Progenitor cell of endocrine pancreas (in vitro differentiated cells): ENCODE measurements at regions not wholly inside any gene's neighbourhood (a gene's known extent, or its start where the extent isn't known, plus 50 kb on each side); places are given as distances from the start of the nearest gene placed in this dataset.

Experiments used
- DNase-seq: peaks from one replicate; pipeline ENCODE4 v3.0.0; 2021; ENCODE audit warnings: low spot score; ENCODE audit not compliant: unreplicated experiment
- H3K27ac Mint-ChIP-seq: 2 replicates; pipeline ENCODE4 v1.8.0; 2021; ENCODE audit warnings: mild to moderate bottlenecking, moderate library complexity, mixed read lengths
- H3K27me3 Mint-ChIP-seq: 2 replicates; pipeline ENCODE4 v1.8.0; 2021; ENCODE audit warnings: mixed read lengths
- H3K36me3 Mint-ChIP-seq: 2 replicates; pipeline ENCODE4 v1.8.0; 2022; ENCODE audit warnings: mixed read lengths; ENCODE audit not compliant: insufficient read depth
- H3K4me1 Mint-ChIP-seq: 2 replicates; pipeline ENCODE4 v1.8.0; 2021; ENCODE audit warnings: low read depth, mixed read lengths
- H3K4me3 Mint-ChIP-seq: 2 replicates; pipeline ENCODE4 v1.8.0; 2021; ENCODE audit warnings: low read depth, mild to moderate bottlenecking, moderate library complexity, mixed read lengths
- H3K9me3 Mint-ChIP-seq: 2 replicates; pipeline ENCODE4 v1.8.0; 2021; ENCODE audit warnings: low read depth, mixed read lengths
- TF ChIP-seq, protein P1 (sequence below): fragments of 200-600 bp; sonication (generic); IDR thresholded peaks from one replicate; pipeline ENCODE4 v1.5.0; 2021; ENCODE audit warnings: antibody characterized with exemption, mild to moderate bottlenecking; ENCODE audit not compliant: unreplicated experiment

GRCh38 chr9:30915451-30915850 is 1469.0 kb upstream of the ACO1 start:
- H3K4me3 Mint-ChIP-seq = no peak overlapping the region
- peaks cover 6% of the 10 kb centered on the region for H3K4me1 Mint-ChIP-seq
- H3K27ac Mint-ChIP-seq = no peak overlapping the region
- TF ChIP-seq, protein P1, sequence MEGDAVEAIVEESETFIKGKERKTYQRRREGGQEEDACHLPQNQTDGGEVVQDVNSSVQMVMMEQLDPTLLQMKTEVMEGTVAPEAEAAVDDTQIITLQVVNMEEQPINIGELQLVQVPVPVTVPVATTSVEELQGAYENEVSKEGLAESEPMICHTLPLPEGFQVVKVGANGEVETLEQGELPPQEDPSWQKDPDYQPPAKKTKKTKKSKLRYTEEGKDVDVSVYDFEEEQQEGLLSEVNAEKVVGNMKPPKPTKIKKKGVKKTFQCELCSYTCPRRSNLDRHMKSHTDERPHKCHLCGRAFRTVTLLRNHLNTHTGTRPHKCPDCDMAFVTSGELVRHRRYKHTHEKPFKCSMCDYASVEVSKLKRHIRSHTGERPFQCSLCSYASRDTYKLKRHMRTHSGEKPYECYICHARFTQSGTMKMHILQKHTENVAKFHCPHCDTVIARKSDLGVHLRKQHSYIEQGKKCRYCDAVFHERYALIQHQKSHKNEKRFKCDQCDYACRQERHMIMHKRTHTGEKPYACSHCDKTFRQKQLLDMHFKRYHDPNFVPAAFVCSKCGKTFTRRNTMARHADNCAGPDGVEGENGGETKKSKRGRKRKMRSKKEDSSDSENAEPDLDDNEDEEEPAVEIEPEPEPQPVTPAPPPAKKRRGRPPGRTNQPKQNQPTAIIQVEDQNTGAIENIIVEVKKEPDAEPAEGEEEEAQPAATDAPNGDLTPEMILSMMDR = no peak
- DNase-seq = no peak
- no peaks in the 10 kb centered on the region for H3K9me3 Mint-ChIP-seq
- H3K27me3 Mint-ChIP-seq = no peaks in the 10 kb centered on the region
- no peaks in the 10 kb centered on the region for H3K36me3 Mint-ChIP-seq

DNA sequence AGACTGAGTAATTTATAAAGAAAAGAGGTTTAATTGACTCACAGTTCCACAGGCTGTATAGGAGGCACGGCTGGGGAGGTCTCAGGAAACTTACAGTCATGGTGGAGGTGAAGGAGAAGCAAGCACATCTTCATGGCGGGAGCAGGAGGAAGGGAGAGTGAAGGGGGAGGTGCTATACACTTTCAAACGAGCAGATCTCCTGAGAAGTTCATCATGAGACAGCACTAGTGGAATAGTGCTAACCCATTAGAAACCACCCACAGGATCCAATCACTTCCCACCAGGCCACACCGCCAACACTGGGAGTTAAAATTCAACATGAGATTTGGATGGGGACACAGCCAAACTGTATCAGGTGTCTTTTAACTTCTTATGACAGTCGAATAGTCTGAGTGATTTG is 1459.3 kb upstream of the ACO1 start:
- H3K4me3 Mint-ChIP-seq = no peak overlapping the region
- no peak overlapping the region for H3K27ac Mint-ChIP-seq
- DNase-seq = no peak
- H3K27me3 Mint-ChIP-seq = no peaks in the 10 kb centered on the region
- H3K36me3 Mint-ChIP-seq = no peaks in the 10 kb centered on the region
- peaks cover 9% of the 10 kb centered on the region for H3K4me1 Mint-ChIP-seq
- TF ChIP-seq, protein P1 = no peak
- no peaks in the 10 kb centered on the region for H3K9me3 Mint-ChIP-seq

GRCh38 chr9:30925635-30926034 is 1458.8 kb upstream of the ACO1 start:
- Mint-ChIP-seq H3K4me3 (no peak overlapping the region), H3K4me1 (peaks cover 9% of the 10 kb centered on the region), H3K27ac (no peak overlapping the region), H3K27me3 (no peaks in the 10 kb centered on the region), H3K9me3 (no peaks in the 10 kb centered on the region), H3K36me3 (no peaks in the 10 kb centered on the region)
- DNase-seq = no peak
- TF ChIP-seq, protein P1 = no peak

- Mint-ChIP-seq H3K4me3 (no peak overlapping the region), H3K9me3 (no peaks in the 10 kb centered on the region), H3K4me1 (peaks cover 9% of the 10 kb centered on the region), H3K36me3 (no peaks in the 10 kb centered on the region), H3K27me3 (no peaks in the 10 kb centered on the region), H3K27ac (no peak overlapping the region)
- no peak for DNase-seq
- TF ChIP-seq, protein P1 = no peak
These were observed 1456.4 kb upstream of the ACO1 start for GRCh38 chr9:30928045-30928444.

GRCh38 chr9:30932226-30932625 is 1452.2 kb upstream of the ACO1 start:
- TF ChIP-seq, protein P1 = no peak
- H3K4me3 Mint-ChIP-seq = no peak overlapping the region
- DNase-seq = no peak
- H3K27ac Mint-ChIP-seq = no peak overlapping the region
- no peaks in the 10 kb centered on the region for H3K36me3 Mint-ChIP-seq
- H3K9me3 Mint-ChIP-seq = no peaks in the 10 kb centered on the region
- no peaks in the 10 kb centered on the region for H3K27me3 Mint-ChIP-seq
- no peaks in the 10 kb centered on the region for H3K4me1 Mint-ChIP-seq
